GM18858 (cell line): ENCODE measurements at regions not wholly inside any gene's neighbourhood (a gene's known extent, or its start where the extent isn't known, plus 50 kb on each side); places are given as distances from the start of the nearest gene placed in this dataset.
"Not testable (repeated sequence)": the region's sequence is repeated elsewhere in the genome, so short reads cannot be mapped to it uniquely, and the experiment has no call there.

Experiments used
- ATAC-seq: cut with Tn5 transposase; IDR thresholded peaks from one replicate; pipeline ENCODE4 v1.9.1; 2021; ENCODE audit not compliant: unreplicated experiment

GRCh38 chr2:149729586-149729985, 142.0 kb upstream of the MMADHC start:
- no peak for ATAC-seq

GRCh38 chr2:149727927-149728326, 140.4 kb upstream of the MMADHC start:
- no peak for ATAC-seq

GRCh38 chr2:149725234-149725633, 137.7 kb upstream of the MMADHC start:
- no peak for ATAC-seq

GRCh38 chr2:149724091-149724490, 136.5 kb upstream of the MMADHC start:
- no peak for ATAC-seq

GRCh38 chr2:149720615-149721014, 133.0 kb upstream of the MMADHC start:
- ATAC-seq, result no peak

GRCh38 chr2:149719695-149720094, 132.1 kb upstream of the MMADHC start:
- no peak for ATAC-seq

GRCh38 chr2:149716687-149717086, 129.1 kb upstream of the MMADHC start:
- no peak for ATAC-seq

GRCh38 chr2:149715894-149716293, 128.3 kb upstream of the MMADHC start:
- ATAC-seq, result no peak

- ATAC-seq, result peak; percentile 73
Observed at GRCh38 chr2:149715005-149715592, 127.5 kb upstream of the MMADHC start.

GRCh38 chr2:149709496-149710263, 122.1 kb upstream of the MMADHC start:
- ATAC-seq, result no peak

GRCh38 chr2:149703281-149703680, 115.7 kb upstream of the MMADHC start:
- no peak for ATAC-seq

GRCh38 chr2:149702571-149702970, 115.0 kb upstream of the MMADHC start:
- no peak for ATAC-seq

- no peak for ATAC-seq
Observed at GRCh38 chr2:149701241-149701640, 113.7 kb upstream of the MMADHC start.

GRCh38 chr2:149692961-149693396, 105.4 kb upstream of the MMADHC start:
- ATAC-seq, result no peak

- no peak for ATAC-seq
Observed at GRCh38 chr2:149690825-149691224, 103.2 kb upstream of the MMADHC start.

- ATAC-seq, result no peak
Observed at GRCh38 chr2:149687052-149687427, 99.5 kb upstream of the MMADHC start.

GRCh38 chr2:149686136-149687051, 98.8 kb upstream of the MMADHC start:
- ATAC-seq, result no peak

- ATAC-seq, result not testable (repeated sequence)
Observed at GRCh38 chr2:149685401-149685800, 97.8 kb upstream of the MMADHC start.

- ATAC-seq, result no peak
Observed at GRCh38 chr2:149679286-149679685, 91.7 kb upstream of the MMADHC start.

- no peak for ATAC-seq
Observed at GRCh38 chr2:149677416-149677815, 89.8 kb upstream of the MMADHC start.

GRCh38 chr2:149670086-149670485, 82.5 kb upstream of the MMADHC start:
- ATAC-seq, result no peak
